ENCODE measurements at regions not wholly inside any gene's neighbourhood (a gene's known extent, or its start where the extent isn't known, plus 50 kb on each side); places are given as distances from the start of the nearest gene placed in this dataset.

- TF ChIP-seq TEAD4 (IDR thresholded peaks at IDR 0.05; ENCODE audit: low read depth, low read length) (no peak), CTCF (IDR thresholded peaks at IDR 0.05; ENCODE audit: control extremely low read depth in 1 of 3, insufficient read depth in 1 of 3, low read depth in 1 of 3, low read length in 3 of 3) (no peak), PHF8 (conservative IDR thresholded peaks at IDR 0.05; ENCODE audit: low read depth, low read length) (no peak), BCL11A (IDR thresholded peaks at IDR 0.05; ENCODE audit: low read depth in 2 of 2, low read length in 2 of 2) (no peak), RXRA (IDR thresholded peaks at IDR 0.05; ENCODE audit: insufficient read depth, low read depth, low read length) (no peak)
These were observed 92.8 kb upstream of the ELL2 start for GRCh38 chr5:96054311-96055030.

All from H1 (cell line).